ENCODE measurements at regions not wholly inside any gene's neighbourhood (a gene's known extent, or its start where the extent isn't known, plus 50 kb on each side); places are given as distances from the start of the nearest gene placed in this dataset.
"Not testable (repeated sequence)": the region's sequence is repeated elsewhere in the genome, so short reads cannot be mapped to it uniquely, and the experiment has no call there.

DNA sequence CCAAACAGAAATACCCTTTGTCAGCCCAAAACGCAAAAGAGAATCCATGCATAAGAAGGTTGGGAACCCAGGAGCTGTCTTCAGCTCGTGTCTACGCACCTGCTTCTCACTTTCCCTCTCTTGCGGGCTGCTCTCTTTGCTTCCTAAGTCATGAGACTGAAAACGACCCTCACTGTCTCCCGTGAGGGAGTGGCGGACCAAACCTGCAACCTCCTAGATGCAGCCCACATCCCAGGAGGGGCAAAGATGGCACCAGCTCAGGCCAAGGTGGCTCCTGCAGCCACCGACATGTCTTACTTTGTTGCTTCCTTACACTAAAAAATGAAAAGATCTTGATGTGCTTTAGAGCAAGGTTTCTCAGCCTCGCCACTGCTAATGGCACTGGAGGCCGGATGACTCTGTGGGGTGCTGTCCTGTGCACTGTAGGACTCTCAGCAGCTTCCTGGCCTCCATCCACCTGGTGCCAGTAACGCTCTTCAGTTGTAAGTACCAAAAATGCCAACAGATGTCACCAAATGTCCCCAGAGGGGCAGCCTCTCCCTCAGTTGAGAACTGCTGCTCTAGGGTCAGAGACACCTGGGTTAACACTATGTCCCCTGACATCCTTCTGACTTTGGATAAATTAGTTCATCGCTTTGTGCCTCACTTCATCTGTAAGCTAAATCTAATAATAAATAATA is 179.8 kb upstream of the PFKP start:
- no peak for DNase-seq

DNA sequence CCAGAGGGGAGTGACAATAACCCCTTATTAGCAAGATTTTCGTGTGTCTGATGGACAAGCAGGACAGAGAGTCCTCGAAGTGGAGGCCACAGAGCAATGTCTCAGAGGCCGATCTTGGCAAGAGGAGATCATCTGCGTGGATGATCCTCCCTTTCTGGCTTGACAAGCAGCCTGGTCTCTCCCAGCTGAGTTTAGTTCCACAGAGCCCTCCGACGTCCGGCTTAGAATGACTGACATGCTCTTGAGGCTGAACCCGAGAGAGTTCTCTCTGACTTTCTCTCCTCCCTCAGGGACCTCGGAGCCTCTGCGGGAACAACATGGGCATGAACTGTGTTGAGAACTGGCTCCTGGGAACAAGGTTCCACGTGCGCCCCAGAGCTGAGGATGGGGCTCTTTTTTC is 180.7 kb upstream of the PFKP start:
- DNase-seq: no peak

DNA sequence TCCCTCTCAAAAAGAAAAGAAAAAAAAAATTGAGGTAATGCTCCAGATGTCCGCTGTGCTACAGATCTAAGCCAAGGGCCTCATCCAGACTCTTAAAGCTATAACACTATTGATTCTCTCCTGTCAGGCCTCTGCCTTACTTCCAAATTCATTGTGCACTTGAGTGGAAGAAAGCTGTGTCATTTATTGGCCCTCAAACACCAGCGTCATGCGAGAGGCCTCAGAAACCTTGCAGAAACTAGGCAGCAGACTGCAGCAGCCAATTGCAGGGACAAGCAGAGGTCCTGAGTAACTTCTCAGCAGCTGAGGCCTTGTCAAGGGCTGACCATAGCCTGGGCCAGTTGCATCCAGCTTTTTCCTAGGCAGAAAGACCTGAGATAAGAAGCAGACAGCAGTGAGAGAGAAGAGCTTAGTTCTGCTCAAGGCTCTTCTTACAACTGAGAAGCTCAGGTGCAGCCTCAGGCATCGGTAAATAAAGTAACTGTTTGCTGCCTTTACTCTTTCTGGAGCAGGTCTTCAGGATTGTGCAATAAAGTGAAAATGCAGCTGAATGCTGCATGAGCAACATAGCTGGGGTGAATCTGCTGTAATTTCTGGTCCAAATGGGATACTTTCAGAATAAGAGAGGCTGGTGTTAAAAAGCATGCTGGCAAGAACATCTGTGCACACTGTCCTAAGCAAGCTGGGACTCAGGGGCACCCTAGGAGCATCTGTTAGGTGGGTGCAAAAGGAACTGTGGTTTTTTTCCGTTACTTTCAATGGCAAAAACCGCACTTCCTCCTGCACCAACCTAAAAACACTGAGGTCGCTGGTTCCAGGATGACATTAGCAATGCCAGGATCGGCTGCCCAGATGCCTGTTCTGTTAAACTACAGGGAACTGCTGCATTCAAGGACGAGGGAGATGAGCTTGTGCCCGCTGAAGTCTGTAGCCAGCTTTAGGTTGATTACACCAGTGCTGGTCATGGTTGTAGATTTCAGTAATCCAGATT is 181.8 kb upstream of the PFKP start:
- no peak for DNase-seq

DNA sequence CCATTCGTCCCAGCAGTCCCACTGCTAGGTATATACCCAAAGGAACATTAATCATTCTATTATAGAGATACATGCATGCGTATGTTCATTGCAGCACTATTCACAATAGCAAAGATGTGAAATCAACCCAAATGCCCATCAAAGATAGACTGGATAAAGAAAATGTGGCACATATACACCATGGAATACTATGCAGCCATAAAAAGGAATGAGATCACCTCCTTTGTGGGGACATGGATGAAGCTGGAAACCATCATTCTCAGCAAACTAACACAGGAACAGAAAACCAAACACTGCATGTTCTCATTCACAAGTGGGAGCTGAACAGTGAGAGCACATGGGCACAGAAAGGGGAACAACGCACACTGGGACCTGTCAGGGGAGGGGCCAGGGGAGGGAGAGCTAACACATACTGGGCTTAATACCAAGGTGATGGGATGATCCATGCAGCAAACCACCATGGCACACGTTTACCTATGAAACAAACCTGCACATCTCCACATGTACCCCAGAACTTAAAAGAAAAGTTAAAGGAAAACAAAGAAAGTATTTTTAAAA is 183.3 kb upstream of the PFKP start:
- DNase-seq: not testable (repeated sequence)

DNA sequence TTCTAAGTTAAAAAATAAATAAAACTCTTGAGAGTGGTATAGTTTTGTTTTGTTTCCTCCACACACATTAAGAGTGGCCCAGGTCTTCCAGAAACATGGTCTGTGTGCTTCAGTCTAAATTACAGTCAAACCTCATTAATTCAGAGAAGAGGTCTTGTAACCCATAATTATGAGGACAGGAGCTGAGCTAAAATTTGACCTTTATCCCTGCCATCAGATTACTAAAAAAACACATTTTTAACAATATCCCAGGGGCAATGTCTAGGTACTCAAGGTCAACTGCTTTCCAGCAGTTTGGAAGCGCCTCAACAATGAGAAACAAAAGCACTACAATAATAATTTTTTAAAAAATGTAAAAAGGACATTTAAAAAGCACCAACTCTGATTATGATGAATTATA is 184.1 kb upstream of the PFKP start:
- DNase-seq: no peak

DNA sequence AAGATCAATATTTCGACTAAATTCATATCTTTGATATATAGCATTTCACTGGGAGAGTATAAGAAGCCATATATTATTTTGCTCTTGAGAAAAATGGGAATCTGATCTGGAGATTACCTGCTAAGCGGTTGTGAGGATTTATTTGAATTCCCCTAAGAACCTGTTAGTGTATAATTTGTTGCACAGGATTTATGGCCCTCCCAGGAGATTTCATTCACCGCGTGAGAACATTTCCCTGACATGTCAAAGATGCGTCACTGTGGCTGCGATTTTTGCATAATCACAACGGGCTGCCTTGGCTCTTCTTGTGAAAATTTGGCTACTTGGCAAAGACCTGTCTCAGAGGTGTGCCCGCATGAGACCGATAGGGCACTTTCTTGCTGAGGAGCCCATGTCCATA is 184.7 kb upstream of the PFKP start:
- no peak for DNase-seq

DNA sequence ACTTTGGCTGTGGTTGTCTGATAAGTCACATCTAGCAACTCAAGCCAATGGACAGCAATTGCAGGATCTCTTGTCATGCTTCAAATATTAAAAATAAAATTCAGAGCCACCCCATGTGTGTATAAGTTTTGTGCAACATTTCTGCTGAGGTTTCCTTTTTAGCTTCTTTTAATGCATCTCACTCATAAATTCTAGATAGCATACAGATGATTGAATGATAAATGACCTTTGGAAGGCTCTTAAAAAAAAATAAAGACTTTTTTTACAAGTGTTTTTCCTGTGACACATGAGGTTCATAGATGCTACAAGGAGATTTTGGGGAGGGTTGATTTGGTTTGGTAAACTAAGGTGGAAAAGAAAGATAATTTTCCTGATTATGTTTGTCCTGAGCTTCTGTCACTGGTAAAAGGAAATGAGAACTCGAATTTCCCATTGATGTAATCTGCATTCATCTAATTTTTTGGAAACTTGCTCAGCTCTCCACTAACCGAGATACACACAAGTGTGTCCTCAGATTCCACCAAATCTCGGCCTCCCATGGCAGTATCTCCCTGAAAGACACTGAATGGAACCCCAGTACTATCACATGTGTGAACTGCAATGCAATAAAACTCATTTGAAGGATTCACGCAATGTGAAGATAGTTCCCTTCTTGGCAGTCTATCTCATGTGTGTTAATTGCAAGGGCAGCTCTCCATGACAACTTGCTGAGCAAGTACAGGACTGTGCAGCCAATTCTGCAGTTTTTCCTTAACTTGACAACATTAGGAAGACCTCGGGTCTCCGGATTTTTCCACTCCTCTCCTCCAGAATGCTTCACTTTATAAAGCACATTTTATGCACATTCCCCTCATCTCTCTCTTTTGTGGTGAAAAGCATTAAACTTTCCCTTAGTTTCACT is 185.4 kb upstream of the PFKP start:
- no peak for DNase-seq

DNA sequence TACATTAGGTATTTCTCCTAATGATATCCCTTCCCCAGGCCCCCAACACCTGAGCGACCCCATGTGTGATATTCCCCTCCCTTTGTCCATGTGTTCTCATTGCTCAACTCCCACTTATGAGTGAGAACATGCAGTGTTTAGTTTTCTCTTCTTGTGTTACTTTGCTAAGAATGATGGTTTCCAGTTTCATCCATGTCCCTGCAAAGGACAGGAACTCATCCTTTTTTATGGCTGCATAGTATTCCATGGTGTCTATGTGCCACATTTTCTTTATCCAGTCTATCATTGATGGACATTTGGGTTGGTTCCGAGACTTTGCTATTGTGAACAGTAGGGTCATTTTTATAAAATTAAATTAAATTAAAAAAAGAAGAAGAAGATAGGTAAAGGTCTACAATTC is 187.3 kb upstream of the PFKP start:
- DNase-seq: not testable (repeated sequence)

DNA sequence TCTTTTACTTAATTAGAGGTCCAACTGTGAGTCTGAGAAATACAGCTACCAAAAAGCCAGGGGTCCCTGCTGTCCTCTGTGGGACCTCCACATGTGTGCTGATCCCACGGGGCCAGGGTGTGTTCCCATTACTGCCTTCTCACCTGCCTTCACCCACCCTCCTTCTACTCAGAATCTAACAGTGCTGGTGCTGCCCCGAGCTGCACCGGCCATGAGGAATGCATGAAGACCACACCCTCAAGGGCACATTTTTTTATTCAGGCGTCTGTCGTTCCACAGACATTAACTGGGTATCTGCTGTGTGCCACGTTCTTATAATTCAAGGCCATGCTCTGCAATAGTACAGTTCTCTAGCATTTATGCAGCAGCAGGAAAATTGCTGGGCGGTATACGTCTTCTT is 188.5 kb upstream of the PFKP start:
- no peak for DNase-seq

DNA sequence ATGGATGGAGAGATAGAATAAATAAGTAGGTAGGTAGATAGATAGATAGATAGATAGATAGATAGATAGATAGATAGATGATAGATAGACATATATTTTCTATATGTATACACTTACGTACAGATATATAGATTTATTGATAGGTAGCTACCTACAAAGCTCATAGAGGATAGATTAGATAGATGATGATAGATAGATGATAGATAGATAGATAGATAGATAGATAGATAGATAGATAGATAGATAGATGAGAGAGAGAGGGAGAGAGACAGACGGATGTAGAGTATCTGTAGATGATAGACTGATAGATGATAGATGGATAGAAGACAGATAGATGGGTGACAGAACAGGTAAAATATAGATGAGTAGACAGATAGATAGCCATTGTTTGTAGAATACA is 191.3 kb upstream of the PFKP start:
- no peak for DNase-seq

DNA sequence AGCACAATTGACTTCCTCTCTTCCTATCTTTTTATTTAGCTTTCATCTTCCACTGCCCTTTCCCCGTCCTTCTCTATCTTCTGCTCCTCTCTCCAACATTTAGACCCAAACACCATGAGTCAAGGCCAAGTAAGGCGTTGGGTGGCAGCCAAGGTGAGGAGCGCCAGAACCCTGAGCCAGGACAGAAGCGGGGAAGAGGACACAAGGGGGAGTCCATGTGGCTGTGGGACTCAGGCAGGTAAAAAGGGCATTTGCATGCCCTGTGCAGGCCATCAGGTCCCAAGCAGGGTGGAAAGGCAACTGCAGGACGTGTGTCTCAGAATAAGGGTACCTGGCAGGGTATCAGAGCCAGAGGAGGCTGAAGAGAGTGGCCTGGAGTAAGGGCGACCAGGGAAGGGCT is 192.4 kb upstream of the PFKP start:
- no peak for DNase-seq

DNA sequence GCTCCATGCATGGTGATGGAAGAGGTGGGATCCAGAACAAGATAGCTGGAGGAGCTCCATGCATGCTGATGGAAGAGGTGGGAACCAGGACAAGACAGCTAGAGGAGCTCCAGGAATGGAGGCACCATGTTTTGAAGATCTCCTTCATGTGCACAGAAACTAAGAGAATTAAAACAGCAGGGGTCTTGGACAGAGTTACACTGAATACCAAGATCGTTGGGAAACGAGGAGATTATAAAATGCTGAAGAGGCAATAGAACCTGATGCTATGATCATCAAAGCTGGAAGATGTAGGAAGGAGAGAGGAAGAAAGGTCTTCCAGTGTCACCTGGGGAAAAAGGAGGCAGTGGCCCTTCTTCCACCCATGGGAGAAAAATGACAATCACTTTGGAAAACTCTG is 193.6 kb upstream of the PFKP start:
- no peak for DNase-seq

DNA sequence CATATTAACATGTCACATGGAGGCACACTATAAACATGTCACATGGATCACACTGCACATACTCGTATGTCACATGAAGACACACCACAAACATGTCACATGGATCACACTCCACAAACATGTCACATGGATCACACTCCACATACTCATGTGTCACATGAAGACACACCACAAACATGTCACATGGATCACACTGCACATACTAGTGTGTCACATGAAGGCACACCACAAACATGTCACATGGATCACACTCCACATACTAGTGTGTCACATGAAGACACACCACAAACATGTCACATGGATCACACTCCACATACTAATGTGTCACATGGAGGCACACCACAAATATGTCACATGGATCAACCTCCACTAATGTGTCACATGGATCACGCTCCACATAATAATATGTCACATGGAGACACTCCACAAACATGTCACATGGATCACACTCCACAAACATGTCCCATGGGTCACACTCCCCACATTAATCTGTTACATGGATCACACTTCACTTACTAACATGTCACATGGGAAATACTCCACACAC is 195.6 kb upstream of the PFKP start:
- no peak for DNase-seq

DNA sequence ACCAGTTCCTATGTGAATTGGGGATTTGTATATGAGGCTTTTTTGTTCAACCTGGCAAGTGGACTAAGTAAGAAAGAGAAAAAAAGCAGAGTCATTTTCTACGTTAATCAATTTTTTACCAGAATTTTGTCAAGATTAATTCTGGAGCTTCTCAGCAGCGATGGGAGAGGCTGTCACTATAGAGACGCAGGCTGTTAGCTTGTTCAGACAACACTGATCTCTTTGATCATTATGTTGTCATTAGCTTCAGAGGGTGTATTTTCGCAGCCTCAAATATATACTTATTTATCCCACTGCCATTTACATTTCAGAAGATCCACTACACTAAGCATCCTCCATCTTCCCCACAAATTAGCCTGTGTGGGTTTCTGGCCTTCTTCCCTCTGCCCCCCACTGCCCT is 196.7 kb upstream of the PFKP start:
- no peak for DNase-seq

DNA sequence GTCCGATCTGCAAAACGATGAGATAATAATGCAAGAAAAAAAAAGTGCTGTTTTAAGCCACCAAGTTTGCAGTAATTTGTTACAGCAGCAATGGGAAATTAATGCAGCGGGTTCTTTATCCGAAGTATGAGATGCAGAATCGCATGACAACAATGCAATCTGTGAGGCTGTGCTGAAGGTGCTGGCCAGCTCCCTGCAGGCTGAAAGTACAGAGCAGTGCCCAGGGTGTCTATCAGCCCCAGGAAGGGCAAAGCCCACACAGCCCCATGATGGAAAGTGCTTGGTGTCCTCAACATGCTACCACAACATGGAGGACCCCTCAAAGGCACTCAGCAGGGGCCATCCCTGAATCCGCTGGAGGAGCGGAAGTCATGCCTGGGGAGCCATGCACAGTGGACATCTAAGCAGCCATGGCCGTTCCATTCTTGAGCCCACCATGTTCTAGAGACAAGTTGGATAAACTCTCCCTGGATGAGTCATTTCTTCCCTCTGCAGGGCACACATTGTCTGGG is 199.5 kb upstream of the PFKP start:
- DNase-seq: no peak

DNA sequence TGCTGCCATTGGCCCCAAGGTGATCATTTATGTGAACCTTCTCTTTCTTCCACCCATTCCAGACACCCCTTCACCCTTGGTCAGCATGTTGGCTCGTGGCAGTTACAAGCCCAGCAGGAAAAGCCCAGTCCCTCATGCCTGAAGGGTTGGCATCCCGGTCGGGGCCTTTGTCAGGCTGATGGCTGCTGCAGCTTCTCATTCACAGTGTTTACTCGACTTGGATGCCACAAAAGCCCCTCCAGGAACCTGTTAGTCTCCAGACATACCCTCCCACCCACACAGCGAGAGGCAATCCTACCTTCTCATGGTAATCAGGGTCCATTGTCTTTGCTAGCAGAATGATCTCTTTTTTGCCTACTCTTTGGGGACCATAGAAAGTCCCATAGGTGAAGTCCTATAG is 200.8 kb upstream of the PFKP start:
- no peak for DNase-seq

DNA sequence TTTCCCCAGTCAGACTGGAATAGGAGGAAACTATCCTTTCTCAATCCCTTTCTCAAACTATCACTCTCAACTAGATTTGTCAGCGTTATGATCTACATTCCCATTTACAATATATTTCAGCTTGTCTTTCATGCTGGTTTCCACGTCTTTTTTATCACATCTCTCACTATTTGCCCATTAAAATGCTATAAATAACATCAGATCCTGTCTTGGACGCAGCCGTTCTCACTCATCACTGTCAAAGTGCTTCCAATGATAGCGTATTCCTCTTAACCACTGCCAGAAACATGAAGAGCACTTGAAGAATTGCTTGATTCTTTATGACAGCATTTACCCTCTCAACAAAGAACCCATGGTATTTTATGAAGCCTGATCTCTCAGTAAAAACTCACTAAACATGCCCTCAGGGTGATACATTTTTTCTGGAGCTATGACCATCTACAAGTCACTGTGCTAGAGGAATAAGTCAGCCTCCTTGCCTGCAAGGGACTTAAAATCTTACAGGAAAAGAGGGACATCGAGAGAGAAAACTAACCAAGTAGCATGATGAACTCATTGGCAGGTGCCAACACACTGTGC is 205.6 kb upstream of the PFKP start:
- no peak for DNase-seq

DNA sequence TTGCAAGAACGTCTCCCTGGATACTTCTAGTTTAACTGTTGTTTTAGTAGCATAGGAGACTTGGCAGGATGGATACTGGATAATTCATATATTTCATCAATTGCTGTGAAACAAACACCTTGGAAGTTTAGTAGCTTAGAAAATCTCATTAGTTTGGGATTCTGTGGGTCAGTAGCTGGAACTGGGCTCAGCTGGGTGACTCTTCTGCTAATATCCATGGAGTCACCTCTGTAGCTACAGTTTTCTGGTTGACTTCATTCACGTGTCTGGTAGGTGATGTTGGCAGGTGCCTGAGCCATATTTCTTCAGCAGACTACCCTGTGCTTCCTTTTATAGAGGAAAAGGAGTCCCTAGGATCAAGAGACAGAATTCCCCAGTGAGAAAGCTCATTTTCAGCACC is 208.9 kb upstream of the PFKP start:
- no peak for DNase-seq

DNA sequence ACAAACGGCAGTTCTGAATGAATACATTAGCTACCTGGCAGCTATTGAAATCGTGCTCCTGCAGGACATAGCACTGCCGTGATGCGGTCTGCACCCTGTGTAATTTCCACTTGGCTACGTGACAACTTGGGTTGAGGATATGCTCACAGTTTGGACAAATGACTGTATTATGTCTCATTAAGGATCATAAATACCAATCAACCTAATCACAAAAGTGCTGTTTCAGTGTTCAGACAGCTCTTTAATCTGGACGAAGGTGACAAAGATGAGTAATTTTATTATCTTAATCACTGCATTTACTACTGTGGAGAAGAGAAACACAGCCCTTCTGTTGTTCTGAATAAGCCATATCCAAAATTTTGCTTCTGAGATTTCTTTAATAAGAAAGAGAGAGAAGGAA is 210.8 kb upstream of the PFKP start:
- no peak for DNase-seq

DNA sequence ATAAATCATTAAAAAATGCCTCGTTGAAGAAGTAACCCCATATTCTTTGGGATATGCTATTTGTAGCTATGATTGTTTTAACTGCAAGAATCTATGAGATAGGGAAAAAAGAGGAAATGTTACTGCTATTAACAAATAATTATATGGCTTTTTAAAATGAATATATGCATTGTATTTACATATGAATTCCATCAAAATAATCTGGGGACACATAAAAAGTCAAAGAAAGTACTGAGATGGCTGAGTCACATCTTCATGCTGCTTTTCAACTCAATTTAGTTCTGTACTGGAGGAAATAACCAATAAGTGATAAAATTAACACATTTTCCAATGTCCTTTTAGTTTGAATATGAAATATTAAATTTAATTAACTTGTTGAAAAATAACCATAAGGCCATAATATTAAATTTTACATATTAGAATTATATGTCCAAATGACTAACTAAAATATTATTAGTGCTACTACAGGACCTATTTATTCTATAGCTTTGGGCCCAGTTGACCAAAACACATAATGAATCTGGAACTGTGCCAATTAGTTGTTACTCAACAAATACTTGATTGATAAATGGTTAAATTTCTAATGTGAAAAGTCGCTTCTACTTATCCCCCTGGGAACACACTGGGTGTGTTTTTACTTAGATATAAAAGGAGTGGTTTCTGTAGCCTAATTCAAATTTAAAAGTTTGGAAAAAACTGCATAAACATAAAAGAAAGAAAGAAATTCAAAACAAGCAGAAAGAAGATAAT is 214.6 kb upstream of the PFKP start:
- no peak for DNase-seq

DNA sequence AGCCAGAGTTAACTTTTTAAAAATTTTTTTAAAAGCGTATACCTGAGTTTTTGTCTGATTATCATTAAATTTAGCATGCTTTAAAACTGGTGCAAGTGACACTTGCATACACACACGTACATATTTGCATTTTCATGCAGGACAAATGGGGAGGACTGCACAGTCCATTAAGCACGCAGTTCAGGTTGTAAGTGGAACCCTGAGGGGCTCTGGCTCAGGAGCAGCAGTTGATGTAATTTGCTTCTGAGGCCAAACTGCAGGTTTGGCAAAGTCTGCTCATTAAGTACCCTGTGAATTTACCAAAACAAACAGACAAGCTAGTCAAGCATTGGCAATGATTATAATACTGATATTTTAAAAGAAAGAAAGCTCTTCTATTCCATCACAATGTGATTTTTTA is 215.8 kb upstream of the PFKP start:
- no peak for DNase-seq
